Pulmonary artery endothelial cell (primary cell): ENCODE measurements at regions not wholly inside any gene's neighbourhood (a gene's known extent, or its start where the extent isn't known, plus 50 kb on each side); places are given as distances from the start of the nearest gene placed in this dataset.
"Not testable (repeated sequence)": the region's sequence is repeated elsewhere in the genome, so short reads cannot be mapped to it uniquely, and the experiment has no call there.

Experiments used
- DNase-seq: peaks from one replicate; pipeline ENCODE4 v3.0.0-alpha.2; 2011; ENCODE audit warnings: low read depth, low spot score

GRCh38 chr6:12544821-12545565 lies 171.6 kb upstream of the PHACTR1 start:
- DNase-seq: no peak

- peak; percentile 87 for DNase-seq
These were observed 170.8 kb upstream of the PHACTR1 start for GRCh38 chr6:12545619-12546409.

- no peak for DNase-seq
These were observed 170.1 kb upstream of the PHACTR1 start for GRCh38 chr6:12546410-12547002.

GRCh38 chr6:12548526-12548925 lies 168.0 kb upstream of the PHACTR1 start:
- DNase-seq: no peak

- DNase-seq: not testable (repeated sequence)
These were observed 167.1 kb upstream of the PHACTR1 start for GRCh38 chr6:12549445-12549844.

GRCh38 chr6:12554820-12555219 lies 161.7 kb upstream of the PHACTR1 start:
- DNase-seq: not testable (repeated sequence)

GRCh38 chr6:12555267-12555666 lies 161.3 kb upstream of the PHACTR1 start:
- DNase-seq: no peak

GRCh38 chr6:12555781-12556180 lies 160.8 kb upstream of the PHACTR1 start:
- DNase-seq: no peak

GRCh38 chr6:12557765-12558164 lies 158.8 kb upstream of the PHACTR1 start:
- DNase-seq: no peak

GRCh38 chr6:12560315-12560714 lies 156.3 kb upstream of the PHACTR1 start:
- no peak for DNase-seq

GRCh38 chr6:12566618-12567123 lies 149.9 kb upstream of the PHACTR1 start:
- DNase-seq: no peak

GRCh38 chr6:12567682-12568081 lies 148.9 kb upstream of the PHACTR1 start:
- DNase-seq: peak; percentile 95

GRCh38 chr6:12569646-12570045 lies 146.9 kb upstream of the PHACTR1 start:
- DNase-seq: no peak

GRCh38 chr6:12570461-12571030 lies 146.0 kb upstream of the PHACTR1 start:
- no peak for DNase-seq

GRCh38 chr6:12572896-12573827 lies 143.4 kb upstream of the PHACTR1 start:
- peak; percentile 97 for DNase-seq

- no peak for DNase-seq
These were observed 140.6 kb upstream of the PHACTR1 start for GRCh38 chr6:12575961-12576360.

GRCh38 chr6:12576389-12576788 lies 140.2 kb upstream of the PHACTR1 start:
- DNase-seq: no peak

- DNase-seq: no peak
These were observed 139.3 kb upstream of the PHACTR1 start for GRCh38 chr6:12577124-12577850.

GRCh38 chr6:12578097-12578496 lies 138.5 kb upstream of the PHACTR1 start:
- DNase-seq: no peak

- DNase-seq: no peak
These were observed 137.8 kb upstream of the PHACTR1 start for GRCh38 chr6:12578751-12579150.
